ENCODE measurements at regions not wholly inside any gene's neighbourhood (a gene's known extent, or its start where the extent isn't known, plus 50 kb on each side); places are given as distances from the start of the nearest gene placed in this dataset.

DNA sequence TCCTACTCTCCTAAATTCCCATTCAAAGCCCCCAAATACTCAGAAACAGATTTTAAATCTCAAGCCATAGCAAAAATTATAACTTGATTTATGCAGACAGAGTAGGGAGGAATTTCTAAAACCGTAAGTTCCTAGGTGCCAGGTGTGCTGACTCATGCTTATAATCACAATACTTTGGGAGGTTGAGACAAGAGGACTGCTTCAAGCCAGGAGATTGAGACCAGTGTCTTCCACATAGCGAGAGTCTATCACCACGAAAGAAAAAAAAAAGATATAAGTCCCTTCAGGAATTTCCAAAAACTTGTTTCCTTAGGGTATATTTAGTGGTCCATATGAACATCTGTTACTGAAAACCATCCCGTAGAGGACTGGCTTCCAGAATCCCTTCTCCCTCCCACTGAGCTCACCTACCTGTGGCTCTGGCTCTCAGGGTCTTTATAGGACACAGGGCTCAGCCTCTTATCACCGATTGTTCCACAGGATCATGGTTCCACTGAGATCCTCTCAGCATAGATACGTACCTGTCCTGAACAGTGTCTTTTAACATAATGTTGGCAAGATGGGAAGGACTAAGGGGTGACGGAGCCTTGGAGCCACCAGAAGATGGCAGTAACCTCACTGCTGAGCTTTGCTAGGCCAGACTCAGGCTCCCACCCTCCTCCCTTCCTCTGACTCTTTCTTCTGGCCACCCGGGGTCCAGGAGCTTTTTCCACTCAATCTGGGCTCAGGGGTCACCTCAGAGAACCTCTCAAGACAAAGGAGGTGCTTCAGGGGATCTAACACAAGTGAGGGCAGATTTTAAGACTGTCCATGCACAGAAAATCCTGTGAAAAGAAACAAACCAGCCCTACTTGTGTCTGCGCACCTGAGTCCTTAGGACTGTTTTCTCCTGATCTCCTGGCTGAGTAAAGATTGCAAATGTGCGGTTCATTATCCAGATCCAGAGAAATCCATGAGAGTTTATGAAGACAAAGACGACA, 117.5 kb upstream of the TOP3B start:
- FAIRE-seq (no peak), DNase-seq (ENCODE audit: insufficient read length, low spot score) (no peak)

DNA sequence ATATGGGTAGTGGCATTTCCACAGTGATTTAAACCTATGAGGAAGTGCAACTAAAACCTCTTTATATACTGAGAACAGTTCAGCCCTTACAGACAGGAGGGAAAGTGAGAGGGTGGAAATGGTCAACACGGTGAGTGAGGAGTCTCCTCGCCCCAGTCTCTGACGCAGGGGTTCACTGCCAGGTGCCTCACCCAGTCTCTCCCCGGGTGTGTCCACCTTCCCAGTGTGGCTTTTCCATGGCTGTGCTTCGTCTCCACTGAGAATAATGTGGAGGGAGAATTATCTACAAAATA, 116.6 kb upstream of the TOP3B start:
- DNase-seq (ENCODE audit: insufficient read length, low spot score) (no peak), FAIRE-seq (peak; percentile 33)

DNA sequence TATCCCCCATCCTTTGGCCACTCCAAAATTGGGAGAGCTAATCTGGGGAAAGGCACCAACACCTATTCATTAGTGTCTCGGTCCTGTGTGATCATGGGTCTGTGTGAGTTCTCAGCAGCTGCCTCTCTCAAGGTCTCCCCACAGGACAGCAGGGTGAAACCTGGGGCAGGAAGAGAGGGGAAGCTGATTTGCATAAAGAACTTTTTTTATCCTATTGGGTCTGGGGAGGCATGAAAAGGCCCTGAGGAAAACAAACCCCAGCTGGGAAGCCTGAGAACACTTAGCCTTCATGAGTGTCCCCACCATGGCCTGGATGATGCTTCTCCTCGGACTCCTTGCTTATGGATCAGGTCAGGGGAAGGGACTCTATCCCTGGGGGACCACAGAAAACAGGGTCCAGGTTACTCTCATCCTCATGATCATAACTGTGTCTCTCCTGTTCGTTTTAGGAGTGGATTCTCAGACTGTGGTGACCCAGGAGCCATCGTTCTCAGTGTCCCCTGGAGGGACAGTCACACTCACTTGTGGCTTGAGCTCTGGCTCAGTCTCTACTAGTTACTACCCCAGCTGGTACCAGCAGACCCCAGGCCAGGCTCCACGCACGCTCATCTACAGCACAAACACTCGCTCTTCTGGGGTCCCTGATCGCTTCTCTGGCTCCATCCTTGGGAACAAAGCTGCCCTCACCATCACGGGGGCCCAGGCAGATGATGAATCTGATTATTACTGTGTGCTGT, 116.0 kb upstream of the TOP3B start:
- FAIRE-seq (peak; percentile 75), DNase-seq (ENCODE audit: insufficient read length, low spot score) (no peak)

DNA sequence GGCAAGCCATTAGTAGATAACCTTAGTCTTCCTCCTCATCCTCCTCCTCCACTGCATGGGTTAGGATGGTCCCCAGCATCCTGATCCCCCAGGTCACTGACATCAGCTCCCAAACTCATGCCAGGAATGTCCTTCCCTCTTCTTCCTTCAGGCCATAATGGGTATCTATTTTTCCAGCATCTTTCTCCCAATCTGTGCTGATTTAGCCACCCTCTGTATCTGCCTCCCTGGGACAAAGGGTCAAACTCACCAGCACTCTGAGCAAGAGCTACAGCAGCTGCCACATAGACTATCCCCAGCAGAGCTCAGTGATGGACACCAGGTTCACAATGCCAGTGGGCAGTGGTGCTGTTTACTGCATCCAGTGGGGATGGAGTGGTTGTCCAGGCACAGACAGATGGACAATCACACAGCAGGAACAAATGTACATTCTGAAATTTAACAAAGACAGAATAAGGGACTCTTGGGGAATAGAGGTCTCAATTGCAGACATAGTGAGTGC, 115.2 kb upstream of the TOP3B start:
- no peak for DNase-seq (ENCODE audit: insufficient read length, low spot score)

DNA sequence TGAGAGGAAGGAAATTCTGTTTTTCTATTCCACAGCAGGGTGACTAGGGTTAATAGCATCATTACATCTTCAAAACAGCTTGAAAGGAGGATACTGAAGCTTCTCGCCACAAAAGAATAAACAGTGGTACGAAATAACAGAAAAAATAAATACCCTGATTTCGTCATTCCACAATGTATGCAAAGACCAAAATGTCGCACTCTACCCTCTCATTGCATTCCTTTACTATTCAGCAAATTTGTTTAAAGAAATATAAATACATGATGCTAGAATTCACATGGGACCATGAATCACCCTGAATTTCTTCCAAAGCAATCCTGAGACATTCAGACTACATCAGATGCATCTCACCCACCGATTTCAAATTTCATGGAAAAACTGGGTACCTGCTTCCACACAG, 112.3 kb upstream of the TOP3B start:
- FAIRE-seq (no peak), DNase-seq (ENCODE audit: insufficient read length, low spot score) (no peak)

More for the DNA sequence above, 115.2 kb upstream of the TOP3B start:
- no peak for FAIRE-seq

DNA sequence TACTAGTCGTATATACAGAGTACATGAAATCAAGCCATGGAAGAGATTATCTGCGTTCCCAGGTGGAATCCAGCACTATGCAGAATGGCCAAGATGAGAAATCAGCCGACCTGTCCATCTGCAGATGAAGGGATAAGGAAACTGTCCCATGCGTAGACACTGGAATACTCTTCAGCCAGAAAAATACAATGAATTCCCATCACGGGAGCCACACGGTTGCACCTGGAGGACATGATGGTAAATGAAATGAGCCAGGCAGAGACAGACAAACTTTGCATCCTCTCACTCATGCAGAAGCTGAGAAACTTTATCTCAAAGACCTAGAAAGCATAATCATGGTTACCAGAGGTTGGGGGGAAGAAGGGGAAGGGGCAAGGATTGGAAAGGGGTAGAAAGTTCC, 111.9 kb upstream of the TOP3B start:
- DNase-seq (ENCODE audit: insufficient read length, low spot score) = no peak
- no peak for FAIRE-seq

DNA sequence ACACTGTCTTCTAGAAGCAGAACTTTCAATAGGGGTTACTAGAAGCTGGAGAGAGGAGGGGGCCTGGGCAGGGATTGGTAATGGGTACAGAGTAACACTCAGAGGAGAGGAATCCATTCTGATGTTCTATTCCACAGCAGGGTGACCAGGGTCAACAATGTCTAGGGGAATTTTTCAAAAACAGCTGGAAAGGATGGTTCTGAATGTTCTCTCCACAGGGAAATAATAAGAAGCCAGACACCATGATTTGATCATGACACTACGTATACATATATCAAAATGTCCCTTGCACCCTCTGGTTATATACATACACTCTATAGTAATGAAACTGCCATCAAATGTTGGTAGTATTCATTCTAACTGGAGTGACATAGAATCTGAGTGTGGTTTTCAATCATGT, 111.2 kb upstream of the TOP3B start:
- FAIRE-seq = no peak

DNA sequence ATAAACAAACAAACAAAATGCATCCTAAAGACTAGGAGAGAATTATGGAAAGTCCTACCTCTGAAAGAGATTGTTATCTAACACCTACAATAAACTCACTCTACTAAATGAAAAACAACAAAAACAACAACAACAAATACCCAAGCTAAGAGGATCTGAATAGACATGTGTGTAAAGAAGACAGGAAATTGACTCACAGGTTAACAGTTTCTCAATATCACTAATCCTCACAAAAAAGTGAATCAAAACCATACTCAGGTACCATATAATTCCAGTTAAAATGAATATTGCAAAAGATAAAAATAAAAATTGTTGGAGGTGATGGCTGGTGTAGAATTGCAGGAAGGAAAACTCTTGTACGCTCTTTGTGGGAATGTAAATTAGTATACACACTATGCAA, 110.4 kb upstream of the TOP3B start:
- DNase-seq (ENCODE audit: insufficient read length, low spot score) (no peak), FAIRE-seq (no peak)

More for the DNA sequence above, 111.2 kb upstream of the TOP3B start:
- no peak for DNase-seq (ENCODE audit: insufficient read length, low spot score)

DNA sequence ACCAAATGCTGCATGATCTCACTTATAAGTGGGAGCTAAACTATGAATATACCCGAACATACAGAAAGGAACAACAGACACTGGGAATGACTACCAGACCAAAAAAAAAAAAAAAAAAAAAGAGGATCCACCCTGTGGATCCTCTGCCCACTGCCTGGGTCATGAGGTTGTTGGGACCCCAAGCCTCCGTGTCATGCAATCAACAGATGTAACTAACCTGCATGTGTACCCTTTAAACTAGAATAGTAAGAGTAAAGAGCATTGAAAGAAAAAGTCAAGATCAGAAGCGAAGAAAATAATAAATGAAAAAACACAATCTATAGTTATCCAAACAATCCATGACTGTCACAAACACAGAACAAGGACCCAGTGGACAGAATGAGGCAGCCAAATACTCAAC, 109.5 kb upstream of the TOP3B start:
- no peak for FAIRE-seq
- no peak for DNase-seq (ENCODE audit: insufficient read length, low spot score)

DNA sequence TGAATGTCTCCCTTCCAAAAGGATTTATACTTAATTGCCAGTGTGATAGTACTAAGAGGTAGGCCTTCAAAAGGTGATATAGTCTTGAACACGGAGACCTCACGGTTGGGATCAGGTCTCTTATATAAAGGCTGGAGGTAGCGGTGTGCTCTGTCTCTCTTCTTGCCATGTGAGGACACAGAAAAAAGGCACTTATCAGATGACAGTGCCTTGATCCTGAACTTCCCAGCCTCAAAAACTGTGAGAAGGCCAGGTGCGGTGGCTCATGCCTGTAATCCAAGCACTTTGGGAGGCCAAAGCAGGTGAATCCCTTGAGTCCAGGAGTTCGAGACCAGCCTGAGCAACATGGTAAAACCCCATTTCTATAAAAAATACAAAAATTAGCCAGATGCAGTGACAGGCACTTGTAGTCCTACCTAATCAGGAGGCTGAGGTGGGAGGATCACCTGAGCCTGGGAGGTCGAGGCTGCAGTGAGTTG, 108.9 kb upstream of the TOP3B start:
- DNase-seq (ENCODE audit: insufficient read length, low spot score) (no peak), FAIRE-seq (no peak)

DNA sequence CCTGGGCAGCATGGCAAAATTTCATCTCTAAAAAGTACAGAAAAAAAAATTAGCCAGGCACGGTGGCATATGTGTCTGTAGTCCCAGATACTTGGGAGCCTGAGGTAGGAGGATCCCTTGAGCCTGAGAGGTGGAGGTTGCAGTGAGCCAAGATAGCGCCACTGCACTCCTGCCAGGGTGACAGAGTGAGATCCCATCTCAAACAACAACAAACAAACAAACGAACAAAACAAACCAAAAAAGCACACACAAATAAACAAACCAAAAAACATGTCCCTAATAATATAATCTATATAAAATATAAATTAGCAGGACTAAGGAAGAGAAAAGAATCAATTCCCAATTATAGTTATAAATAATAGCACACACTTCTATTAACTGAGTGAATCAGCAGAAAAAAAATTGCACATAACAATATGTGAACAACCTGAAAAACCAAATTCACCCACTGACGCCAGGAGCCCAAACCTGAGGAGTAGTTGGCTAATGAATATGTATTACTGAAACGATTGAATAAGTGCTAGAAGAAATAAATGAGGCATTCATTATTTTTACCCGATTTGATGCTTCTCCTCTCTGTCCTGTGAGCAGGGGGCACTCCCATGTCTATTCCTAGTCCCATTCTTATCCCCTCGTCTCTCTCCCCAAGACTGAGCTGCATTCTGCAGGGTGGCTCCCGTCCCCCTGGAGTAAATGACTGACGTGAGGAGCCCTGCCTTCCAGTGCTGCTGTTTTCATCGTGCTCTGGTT, 108.2 kb upstream of the TOP3B start:
- FAIRE-seq = no peak
- no peak for DNase-seq (ENCODE audit: insufficient read length, low spot score)

DNA sequence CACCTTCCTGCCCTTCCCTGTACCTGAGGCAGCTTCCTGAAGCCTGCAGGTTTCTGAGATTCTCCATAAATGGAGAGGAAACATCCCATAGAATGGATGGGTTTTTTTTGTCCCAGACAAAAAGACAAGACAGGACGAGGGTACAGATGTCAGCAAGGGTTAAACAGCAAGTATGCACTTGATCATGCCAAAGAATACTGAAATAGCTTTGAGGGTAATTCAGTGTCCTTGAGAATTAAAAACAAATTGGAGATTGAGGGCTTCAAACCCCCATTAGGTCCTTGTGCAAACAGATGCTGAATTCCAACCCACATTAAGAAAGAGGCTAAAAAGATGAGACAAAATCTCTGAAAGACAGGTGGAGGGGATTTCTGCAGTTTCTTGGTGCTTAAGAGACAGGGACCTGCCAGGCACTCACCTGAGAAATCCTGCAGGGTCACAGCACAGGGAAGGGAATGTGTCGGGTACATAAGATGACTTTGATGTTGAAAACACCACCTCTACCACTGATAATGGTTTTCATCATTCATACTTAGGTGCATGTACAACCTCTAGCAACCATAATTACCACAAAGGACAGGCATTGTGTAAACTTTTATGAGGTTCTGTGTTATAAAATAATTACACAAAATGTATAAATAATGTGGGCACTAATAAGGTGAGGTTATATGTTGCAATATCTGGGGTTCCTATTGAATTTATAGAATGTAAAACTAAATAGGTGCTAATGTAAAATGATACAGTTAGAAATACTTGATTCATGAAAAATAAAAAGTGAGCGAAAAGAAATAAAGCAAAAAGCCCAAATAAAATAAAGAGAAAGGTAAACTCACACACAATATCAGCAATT, 107.1 kb upstream of the TOP3B start:
- FAIRE-seq (no peak), DNase-seq (ENCODE audit: insufficient read length, low spot score) (no peak)

DNA sequence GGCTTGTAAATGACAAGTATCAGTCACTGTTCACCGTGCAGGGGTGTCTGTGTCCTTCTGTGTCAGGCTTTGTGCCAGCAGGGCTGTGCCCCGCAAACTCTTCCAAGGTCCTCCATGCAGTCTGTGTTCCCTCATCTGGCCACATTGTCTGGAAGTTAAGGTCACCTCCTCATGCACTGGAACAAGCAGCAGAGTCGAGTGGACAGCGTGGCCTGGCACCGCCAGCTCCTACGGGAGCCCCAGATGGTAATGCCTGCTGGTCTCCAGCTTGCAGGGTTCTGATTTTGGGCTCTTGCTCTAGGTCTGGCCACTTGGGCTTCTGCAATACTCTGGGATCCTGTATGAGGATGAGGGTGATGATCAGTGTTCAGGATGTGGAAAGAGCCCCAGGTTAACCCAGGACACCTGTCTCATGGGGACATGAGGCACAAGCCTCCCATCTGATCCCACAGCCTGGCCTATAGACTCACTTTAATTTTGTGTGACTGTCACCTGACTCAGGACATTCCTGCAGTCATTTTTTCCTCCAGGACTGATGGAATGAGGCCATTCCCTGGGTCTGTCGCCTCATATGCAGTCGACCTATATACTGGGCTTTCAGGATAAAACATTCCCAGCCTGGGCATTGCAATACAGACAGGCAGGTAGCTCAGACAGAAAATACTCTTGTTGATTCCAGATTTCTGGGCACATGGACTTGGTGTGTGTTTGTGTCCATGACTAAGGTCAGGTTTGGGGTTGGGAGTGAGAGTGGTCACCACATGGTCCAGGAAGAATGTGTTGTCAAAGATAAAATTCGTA, 106.3 kb upstream of the TOP3B start:
- FAIRE-seq (no peak), DNase-seq (ENCODE audit: insufficient read length, low spot score) (no peak)

DNA sequence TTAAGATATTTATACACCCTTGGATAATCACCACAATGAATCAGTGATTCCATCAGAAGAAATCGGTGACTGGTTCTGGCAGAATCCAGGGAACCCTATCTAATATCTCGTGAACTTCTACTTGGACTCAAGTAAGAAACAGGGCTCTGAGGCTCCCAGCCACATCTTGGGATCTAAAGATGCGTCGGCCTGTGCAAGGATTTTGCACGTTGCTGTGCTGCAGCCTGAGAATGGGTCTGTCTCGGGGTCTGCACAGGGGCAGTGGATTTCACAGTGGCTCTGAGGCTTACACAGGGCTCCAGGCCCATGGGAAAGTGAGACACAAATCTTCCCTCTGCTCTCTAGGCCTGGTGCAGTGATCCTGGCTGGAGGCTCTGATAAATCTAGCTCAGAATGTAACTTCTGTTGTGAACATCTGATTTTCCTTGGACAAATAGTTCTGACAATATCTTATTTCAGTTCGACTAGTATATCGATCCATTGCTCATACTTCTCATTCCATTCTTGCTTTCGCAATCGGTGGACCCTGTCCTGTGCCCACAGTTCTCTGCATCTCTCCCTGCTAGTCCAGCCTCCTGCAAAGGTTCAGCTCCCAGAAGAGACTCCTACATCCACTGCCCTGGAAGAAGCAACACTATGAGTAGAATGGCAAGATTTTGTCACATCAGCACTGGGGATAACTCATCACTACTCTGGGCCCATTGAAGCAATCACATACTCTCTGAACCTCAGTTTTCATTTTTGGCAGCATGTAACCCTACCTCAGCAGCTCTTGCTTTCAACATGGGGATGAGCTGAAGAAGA, 105.5 kb upstream of the TOP3B start:
- no peak for DNase-seq (ENCODE audit: insufficient read length, low spot score)
- FAIRE-seq = no peak

DNA sequence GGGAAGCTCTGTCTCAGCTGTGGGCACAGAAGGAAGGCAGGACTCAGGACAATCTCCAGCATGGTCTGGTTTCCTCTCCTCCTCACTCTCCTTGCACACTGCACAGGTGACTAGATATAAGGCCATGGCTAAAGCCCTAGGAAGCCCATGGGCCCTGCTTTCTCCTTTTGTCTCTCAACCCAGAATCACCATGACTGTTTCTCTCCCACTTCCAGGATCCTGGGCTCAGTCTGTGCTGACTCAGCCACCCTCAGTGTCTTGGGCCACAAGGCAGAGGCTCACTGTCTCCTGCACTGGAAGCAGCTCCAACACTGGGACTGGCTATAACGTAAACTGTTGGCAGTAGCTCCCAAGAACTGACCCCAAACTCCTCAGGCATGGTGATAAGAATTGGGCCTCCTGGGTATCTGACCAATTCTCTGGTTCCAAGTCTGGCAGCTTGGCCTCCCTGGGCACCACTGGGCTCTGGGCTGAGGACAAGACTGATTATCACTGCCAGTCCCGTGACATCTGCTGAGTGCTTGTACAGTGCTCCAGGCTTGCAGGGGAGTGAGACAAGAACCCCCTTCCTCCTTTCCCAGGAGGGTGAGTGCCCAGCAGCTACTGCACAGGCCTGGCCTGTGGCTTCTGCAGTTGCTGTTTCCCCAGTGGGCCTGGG, 104.0 kb upstream of the TOP3B start:
- DNase-seq (ENCODE audit: insufficient read length, low spot score) (no peak), FAIRE-seq (no peak)

DNA sequence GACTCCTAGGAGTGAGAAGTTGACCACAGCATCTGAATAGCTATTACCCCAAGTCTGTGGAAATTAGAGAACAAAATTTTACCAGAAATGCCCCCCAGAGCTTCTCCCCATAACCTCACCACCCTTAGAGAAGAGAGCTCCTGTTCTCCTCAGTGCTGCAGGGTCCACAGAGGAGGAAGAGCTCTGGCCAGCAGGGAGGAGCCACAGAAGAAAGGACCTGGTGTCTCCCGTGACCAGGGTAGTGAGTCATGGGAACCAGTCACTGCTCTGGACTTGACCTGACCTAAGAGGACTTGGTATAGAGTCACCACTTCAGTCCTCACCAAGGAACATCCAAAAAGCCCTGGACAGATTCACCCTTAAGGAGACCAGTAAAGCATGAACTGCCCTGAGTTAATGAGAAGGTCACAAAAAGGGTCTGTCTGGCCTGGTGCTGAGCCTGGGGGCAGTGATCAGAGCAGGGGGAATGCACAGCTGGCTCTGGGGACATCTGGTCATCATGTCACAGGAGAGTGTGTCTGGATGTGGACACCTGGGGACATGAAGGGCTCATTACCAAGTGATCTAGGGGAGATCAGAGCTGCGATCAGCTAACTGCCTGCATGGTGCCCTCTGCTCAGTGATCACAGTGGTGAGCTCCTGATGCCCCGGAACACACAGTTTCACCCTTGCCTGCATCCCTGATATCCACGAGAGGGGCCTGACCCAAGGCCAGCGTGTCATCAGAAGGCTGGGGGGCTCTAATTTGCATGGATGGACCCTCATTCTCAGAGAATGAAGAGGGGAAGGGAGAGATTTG, 103.3 kb upstream of the TOP3B start:
- DNase-seq (ENCODE audit: insufficient read length, low spot score) = no peak
- FAIRE-seq = no peak

DNA sequence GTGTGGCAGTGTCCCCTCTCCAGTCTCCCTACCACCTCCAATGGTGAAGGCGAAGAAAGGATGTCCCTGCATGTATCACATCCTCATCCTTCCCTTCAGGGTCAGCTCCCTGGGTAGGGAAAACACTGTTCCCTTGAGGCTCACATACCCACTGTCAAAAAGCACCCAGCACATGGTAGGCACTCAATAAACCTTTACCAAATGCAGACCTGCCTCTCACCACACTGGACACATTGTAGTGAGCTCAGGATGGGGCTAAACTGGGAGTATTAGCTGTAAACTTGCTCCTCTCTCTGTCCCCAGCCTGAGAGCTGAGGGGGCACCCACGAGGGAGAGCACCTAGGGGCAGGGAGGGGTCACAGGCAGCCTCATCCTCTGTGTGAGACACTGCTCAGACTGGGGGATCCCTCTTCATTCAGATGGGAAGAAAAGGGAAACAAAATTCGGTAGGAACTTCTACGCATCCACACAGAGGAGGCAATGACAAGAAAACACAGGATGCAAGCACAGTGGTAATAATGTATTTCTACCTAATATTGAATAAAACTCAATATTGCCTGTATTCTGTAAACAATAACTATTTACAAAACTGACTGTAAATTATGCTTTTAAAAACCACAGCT, 101.6 kb upstream of the TOP3B start:
- no peak for FAIRE-seq

More for the DNA sequence above, 101.6 kb upstream of the TOP3B start:
- no peak for DNase-seq (ENCODE audit: insufficient read length, low spot score)
